Karpas-422 (cell line): ENCODE measurements at regions not wholly inside any gene's neighbourhood (a gene's known extent, or its start where the extent isn't known, plus 50 kb on each side); places are given as distances from the start of the nearest gene placed in this dataset.

Experiments
- DNase-seq: peaks from one replicate; pipeline ENCODE4 v3.0.0-alpha.2; 2015
- H2AFZ ChIP-seq: fragments of 200-600 bp; sonication (generic); 2 replicates; pipeline ENCODE4 v1.6.1; 2014; ENCODE audit warnings: antibody characterized with exemption, low read length, mixed read lengths
- H3K27ac ChIP-seq: fragments of 200-600 bp; sonication (generic); 2 replicates; pipeline ENCODE4 v1.5.1; 2014; ENCODE audit warnings: mild to moderate bottlenecking, low read length, moderate library complexity
- H3K27me3 ChIP-seq: fragments of 200-600 bp; sonication (generic); 2 replicates; pipeline ENCODE4 v1.6.1; 2014; ENCODE audit warnings: low read length, mixed read lengths
- H3K36me3 ChIP-seq: fragments of 200-600 bp; sonication (generic); 2 replicates; pipeline ENCODE4 v1.6.1; 2014; ENCODE audit warnings: low read length, mixed read lengths; ENCODE audit not compliant: insufficient read depth
- H3K4me1 ChIP-seq: fragments of 200-600 bp; sonication (generic); 2 replicates; pipeline ENCODE4 v1.6.1; 2014; ENCODE audit warnings: mild to moderate bottlenecking, low read length, mixed read lengths
- H3K4me2 ChIP-seq: fragments of 200-600 bp; sonication (generic); 2 replicates; pipeline ENCODE4 v1.6.1; 2014; ENCODE audit warnings: low read length, low read depth, mild to moderate bottlenecking; ENCODE audit not compliant: poor library complexity, severe bottlenecking
- H3K4me3 ChIP-seq: fragments of 200-600 bp; sonication (generic); 2 replicates; pipeline ENCODE4 v1.5.1; 2014; ENCODE audit warnings: mild to moderate bottlenecking, antibody characterized with exemption, low read length, mixed read lengths
- H3K79me2 ChIP-seq: fragments of 200-600 bp; sonication (generic); 2 replicates; pipeline ENCODE4 v1.6.1; 2014; ENCODE audit warnings: mild to moderate bottlenecking, low read length, mixed read lengths
- H3K9ac ChIP-seq: fragments of 200-600 bp; sonication (generic); 2 replicates; pipeline ENCODE4 v1.6.0; 2014; ENCODE audit warnings: low read length
- H3K9me2 ChIP-seq: fragments of 200-600 bp; sonication (generic), shearing (Covaris generic); replicated peaks from 2 replicates; pipeline ENCODE4 v1.6.0; 2014; ENCODE audit warnings: mild to moderate bottlenecking, low read length, moderate library complexity; ENCODE audit not compliant: insufficient read depth
- H3K9me3 ChIP-seq: fragments of 300-700, 200-600 bp; sonication (generic); 2 replicates; pipeline ENCODE4 v1.6.1; 2014; ENCODE audit warnings: low read length, mixed read lengths
- H4K20me1 ChIP-seq: fragments of 200-600 bp; sonication (generic); 2 replicates; pipeline ENCODE4 v1.6.1; 2014; ENCODE audit warnings: mild to moderate bottlenecking, antibody characterized with exemption, low read length, low read depth; ENCODE audit not compliant: insufficient read depth

DNA sequence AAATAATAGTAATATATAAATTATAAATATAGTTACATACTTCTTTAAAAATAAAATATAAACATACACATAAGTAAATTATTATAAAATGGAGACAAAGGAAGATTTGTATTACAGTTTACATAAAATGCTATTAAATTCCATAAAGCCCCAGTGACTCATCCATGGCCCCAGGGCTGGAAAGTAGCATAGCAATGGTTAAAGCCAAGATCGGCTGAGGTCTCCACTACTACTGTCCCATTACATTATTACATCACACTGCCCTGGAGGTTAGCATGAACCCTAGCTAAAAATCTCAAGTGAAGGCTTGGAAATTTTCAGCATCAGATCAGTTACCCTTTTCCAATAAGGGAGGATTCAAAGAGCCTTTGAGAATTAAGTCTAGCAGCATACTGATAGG lies 936.2 kb downstream of the DSC3 start:
- Histone ChIP-seq H3K4me3 (no peak overlapping the region), H3K36me3 (no peaks in the 10 kb centered on the region), H3K4me1 (no peaks in the 10 kb centered on the region), H3K27ac (no peak overlapping the region), H3K4me2 (no peak overlapping the region), H3K9me2 (no peaks in the 10 kb centered on the region), H3K9ac (no peak overlapping the region), H4K20me1 (no peaks in the 10 kb centered on the region), H3K9me3 (peaks cover 6% of the 10 kb centered on the region; the same call in 1 of the 2 replicates), H3K27me3 (no peaks in the 10 kb centered on the region), H3K79me2 (no peaks in the 10 kb centered on the region), H2AFZ (no peak overlapping the region)
- DNase-seq, result no peak

DNA sequence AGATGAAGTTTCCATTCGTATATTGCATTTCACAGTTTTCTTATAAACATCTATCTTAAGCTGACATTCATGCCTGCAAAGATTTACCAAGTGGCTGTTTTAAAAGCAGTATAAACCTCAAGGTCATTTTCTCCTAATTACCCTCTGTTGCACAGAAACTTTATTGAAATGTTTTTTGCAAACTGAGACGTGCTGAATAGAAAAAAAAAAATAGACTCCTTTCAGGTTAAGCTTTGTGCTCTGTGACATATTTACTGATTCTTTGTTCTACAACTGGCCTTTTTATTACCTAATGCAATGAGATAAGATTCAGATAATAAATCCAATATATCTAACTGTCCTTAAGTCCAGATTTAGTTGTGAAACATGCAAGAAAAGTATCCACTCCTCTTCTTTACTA lies 938.7 kb downstream of the DSC3 start:
- no peak overlapping the region for H3K27ac ChIP-seq
- no peaks in the 10 kb centered on the region for H4K20me1 ChIP-seq
- no peaks in the 10 kb centered on the region for H3K4me1 ChIP-seq
- no peak for DNase-seq
- H3K36me3 ChIP-seq, result no peaks in the 10 kb centered on the region
- H3K27me3 ChIP-seq, result no peaks in the 10 kb centered on the region
- peaks cover 6% of the 10 kb centered on the region; the same call in 1 of the 2 replicates for H3K9me3 ChIP-seq
- no peak overlapping the region for H3K4me3 ChIP-seq
- H3K9ac ChIP-seq, result no peak overlapping the region
- no peaks in the 10 kb centered on the region for H3K79me2 ChIP-seq
- H3K4me2 ChIP-seq, result no peak overlapping the region
- no peaks in the 10 kb centered on the region for H3K9me2 ChIP-seq
- no peak overlapping the region for H2AFZ ChIP-seq

DNA sequence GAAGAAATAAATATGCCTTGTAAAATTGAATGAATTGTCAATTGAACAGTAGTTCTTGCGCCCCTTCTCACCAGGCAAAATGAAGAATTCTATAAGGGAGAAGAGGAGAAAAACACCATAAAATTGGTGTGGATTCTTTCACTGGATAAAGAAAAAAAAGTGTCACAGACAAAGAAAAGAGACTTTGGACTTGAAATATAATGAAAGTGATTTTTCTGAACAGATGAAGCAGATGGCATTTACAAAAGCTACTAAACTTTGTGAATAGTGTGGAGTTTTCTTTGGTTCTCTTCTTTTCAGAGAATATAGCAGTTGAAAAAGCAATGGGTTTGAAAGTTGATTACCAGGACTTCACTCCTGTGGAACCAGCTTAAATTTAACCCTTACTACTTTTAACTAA lies 945.7 kb downstream of the DSC3 start:
- Histone ChIP-seq H3K36me3 (no peaks in the 10 kb centered on the region), H3K9ac (no peak overlapping the region), H3K4me2 (no peak overlapping the region), H3K9me2 (no peaks in the 10 kb centered on the region), H4K20me1 (no peaks in the 10 kb centered on the region), H3K4me1 (no peaks in the 10 kb centered on the region), H2AFZ (no peak overlapping the region), H3K27me3 (no peaks in the 10 kb centered on the region), H3K27ac (no peak overlapping the region), H3K9me3 (peaks cover 21% of the 10 kb centered on the region), H3K4me3 (no peak overlapping the region), H3K79me2 (no peaks in the 10 kb centered on the region)
- DNase-seq, result no peak

DNA sequence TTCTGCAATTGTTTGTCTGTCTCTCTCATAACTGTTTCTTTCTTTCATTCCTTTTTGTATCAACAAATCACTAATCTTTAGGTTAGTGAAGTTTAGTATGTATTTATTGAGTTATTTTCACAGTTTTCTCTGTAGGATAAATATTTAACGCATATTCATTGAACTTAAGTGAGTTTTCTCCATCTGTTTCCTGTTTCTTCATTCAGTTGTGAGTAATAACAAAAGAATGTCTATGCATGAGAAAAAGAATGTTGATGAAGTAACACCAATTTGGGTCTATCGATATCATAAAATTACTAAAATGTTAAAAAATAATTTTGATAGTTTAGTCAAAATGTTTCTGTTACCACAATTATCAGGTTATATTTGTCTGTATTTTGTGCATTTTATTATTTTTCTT lies 948.0 kb downstream of the DSC3 start:
- Histone ChIP-seq H3K27ac (no peak overlapping the region), H3K9ac (no peak overlapping the region), H3K4me3 (no peak overlapping the region), H3K9me2 (no peaks in the 10 kb centered on the region), H2AFZ (no peak overlapping the region), H3K4me2 (no peak overlapping the region), H3K27me3 (no peaks in the 10 kb centered on the region), H3K4me1 (no peaks in the 10 kb centered on the region), H3K9me3 (peaks cover 21% of the 10 kb centered on the region), H4K20me1 (no peaks in the 10 kb centered on the region), H3K79me2 (no peaks in the 10 kb centered on the region), H3K36me3 (no peaks in the 10 kb centered on the region)
- no peak for DNase-seq

DNA sequence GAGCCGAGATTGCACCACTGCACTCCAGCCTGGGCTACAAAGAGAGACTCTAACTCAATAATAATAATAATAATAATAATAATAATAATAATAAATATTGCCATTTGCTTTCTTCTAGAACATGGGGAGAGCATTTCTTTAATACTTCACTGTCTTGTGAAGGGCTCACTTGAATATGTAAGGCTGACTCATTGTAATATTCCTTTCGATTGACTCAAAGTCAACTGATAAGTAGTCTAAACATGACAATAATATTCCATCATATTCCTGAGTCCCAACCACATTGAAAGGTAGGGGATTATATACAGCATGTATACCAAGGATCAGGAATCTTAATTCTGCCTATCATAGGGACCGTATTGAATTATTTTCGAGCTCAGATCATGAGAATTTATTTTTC lies 949.2 kb downstream of the DSC3 start:
- Histone ChIP-seq H3K9me2 (no peaks in the 10 kb centered on the region), H3K9me3 (peaks cover 32% of the 10 kb centered on the region), H3K27me3 (no peaks in the 10 kb centered on the region), H2AFZ (no peak overlapping the region), H3K36me3 (no peaks in the 10 kb centered on the region), H3K4me3 (no peak overlapping the region), H3K4me1 (no peaks in the 10 kb centered on the region), H3K9ac (no peak overlapping the region), H3K79me2 (no peaks in the 10 kb centered on the region), H4K20me1 (no peaks in the 10 kb centered on the region), H3K27ac (no peak overlapping the region), H3K4me2 (no peak overlapping the region)
- DNase-seq, result no peak

DNA sequence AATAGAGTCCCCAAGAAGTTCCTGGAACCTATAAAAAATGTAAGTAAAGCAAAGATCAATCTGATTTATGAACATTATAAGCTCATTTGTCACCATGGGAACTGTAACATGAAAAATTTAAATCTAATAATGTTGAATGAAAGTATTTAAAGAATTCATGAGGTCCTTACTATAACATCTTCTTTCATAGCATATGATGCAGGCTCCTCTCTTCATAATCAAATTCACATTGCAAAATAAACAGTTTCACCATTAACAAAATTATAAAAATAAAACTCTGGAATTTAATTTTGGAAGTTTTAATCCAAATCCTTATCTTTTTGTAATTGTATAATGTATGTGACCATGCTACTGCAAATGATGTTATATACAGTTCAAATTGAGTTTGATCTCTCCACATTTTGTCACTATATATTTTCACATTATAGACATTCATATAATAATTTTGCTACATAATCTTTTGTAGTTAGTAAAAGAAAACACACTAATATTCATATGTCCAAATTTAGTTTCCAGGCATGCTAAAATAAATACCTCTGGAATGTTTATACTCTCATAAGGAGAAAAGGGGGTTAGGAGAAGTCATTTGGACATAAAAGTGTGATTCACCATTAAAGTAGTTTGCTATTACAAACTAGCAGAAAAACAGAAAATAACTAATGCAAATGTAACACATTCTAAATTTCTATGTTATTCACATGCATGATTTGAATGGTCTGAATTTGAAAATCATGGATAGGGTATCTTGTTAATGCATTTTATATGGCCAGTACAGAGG lies 954.1 kb downstream of the DSC3 start:
- Histone ChIP-seq H4K20me1 (no peaks in the 10 kb centered on the region), H3K79me2 (no peaks in the 10 kb centered on the region), H3K9me2 (no peaks in the 10 kb centered on the region), H2AFZ (no peak overlapping the region), H3K4me1 (no peaks in the 10 kb centered on the region), H3K27me3 (no peaks in the 10 kb centered on the region), H3K27ac (no peak overlapping the region), H3K9ac (no peak overlapping the region), H3K36me3 (no peaks in the 10 kb centered on the region), H3K4me2 (no peak overlapping the region), H3K4me3 (no peak overlapping the region), H3K9me3 (peaks cover 34% of the 10 kb centered on the region)
- no peak for DNase-seq

DNA sequence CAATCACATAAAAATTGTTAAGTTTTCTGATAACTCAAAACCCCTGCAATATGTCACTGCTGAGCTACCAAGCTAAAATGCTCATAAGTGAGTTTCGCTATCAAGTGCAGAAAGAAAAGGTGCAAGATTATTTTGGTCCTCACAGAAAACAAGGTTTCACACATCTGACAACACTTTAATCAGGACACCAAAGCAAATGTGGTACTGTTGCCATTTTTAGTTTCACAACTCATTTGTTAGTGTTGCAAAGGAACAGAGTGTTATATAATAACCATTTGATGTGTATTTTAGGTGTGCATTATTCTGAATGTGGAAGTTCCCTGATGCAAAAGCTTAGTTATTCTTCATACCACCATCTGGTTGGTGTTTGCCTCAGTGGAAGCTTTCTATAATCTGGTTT lies 956.2 kb downstream of the DSC3 start:
- Histone ChIP-seq H3K36me3 (no peaks in the 10 kb centered on the region), H3K79me2 (no peaks in the 10 kb centered on the region), H3K9me2 (no peaks in the 10 kb centered on the region), H3K27ac (no peak overlapping the region), H4K20me1 (no peaks in the 10 kb centered on the region), H3K27me3 (no peaks in the 10 kb centered on the region), H3K9me3 (peaks cover 31% of the 10 kb centered on the region), H3K4me3 (no peak overlapping the region), H3K4me1 (no peaks in the 10 kb centered on the region), H3K9ac (no peak overlapping the region), H2AFZ (no peak overlapping the region), H3K4me2 (no peak overlapping the region)
- no peak for DNase-seq

DNA sequence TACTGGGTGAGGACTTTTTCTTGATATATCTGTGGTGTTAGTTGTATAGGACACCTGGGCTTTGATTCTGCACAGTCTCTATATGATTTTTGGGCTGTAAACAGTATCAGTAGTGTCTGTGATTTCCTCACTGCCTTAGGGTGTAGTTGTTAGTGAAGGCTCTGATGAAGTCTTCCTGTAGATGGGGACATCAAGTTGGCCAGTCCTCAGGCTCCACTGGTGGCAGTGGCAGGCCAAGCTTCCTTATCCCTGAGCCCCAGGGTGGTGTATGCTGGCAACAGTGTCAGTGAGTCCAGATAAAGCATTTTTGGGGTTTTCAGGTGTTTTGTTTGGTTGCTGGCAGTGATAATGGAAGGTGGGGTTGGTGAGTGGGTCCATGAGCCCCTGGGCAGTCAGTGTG lies 961.4 kb downstream of the DSC3 start:
- DNase-seq, result no peak
- no peak overlapping the region for H3K9ac ChIP-seq
- H3K36me3 ChIP-seq, result no peaks in the 10 kb centered on the region

More for the DNA sequence above, 961.4 kb downstream of the DSC3 start:
- Histone ChIP-seq H3K4me2 (no peak overlapping the region), H3K27me3 (no peaks in the 10 kb centered on the region), H4K20me1 (no peaks in the 10 kb centered on the region), H3K4me3 (no peak overlapping the region), H3K9me2 (no peaks in the 10 kb centered on the region), H3K27ac (no peak overlapping the region), H2AFZ (no peak overlapping the region), H3K79me2 (no peaks in the 10 kb centered on the region), H3K4me1 (no peaks in the 10 kb centered on the region), H3K9me3 (peaks cover 45% of the 10 kb centered on the region)
